CD14-positive monocyte (primary cell): ENCODE measurements at regions not wholly inside any gene's neighbourhood (a gene's known extent, or its start where the extent isn't known, plus 50 kb on each side); places are given as distances from the start of the nearest gene placed in this dataset.

Experiments
- DNase-seq, 3 donors: peaks; one replicate each; pipeline ENCODE4 v3.0.0-alpha.2; 2011 to 2022
- H2AFZ ChIP-seq: 2 replicates; pipeline ENCODE4 v1.6.0; 2012; ENCODE audit warnings: mild to moderate bottlenecking, low read depth, low read length, inconsistent platforms; ENCODE audit not compliant: insufficient read depth, poor library complexity, severe bottlenecking
- H3K27ac ChIP-seq, 2 donors: 1 replicate in 1 of 2; 2 replicates in 1 of 2; pipeline ENCODE4 v1.5.1; 2012 to 2013; ENCODE audit warnings: low read length in 2 of 2, control low read depth in 1 of 2, inconsistent platforms in 1 of 2, low read depth in 1 of 2, mild to moderate bottlenecking in 1 of 2
- H3K27me3 ChIP-seq, 2 donors: one replicate each; pipeline versions ENCODE4 v1.6.0 to v1.6.1; 2011 to 2013; ENCODE audit warnings: low read length in 2 of 2; ENCODE audit not compliant: control insufficient read depth in 2 of 2, insufficient read depth in 2 of 2
- H3K36me3 ChIP-seq, 2 donors: replicated peaks in 1 of 2; 1 replicate in 1 of 2; 2 replicates in 1 of 2; pipeline versions ENCODE4 v1.5.1 to v1.6.1; 2012 to 2013; ENCODE audit warnings: low read length in 2 of 2, control low read depth in 1 of 2, inconsistent platforms in 1 of 2, mild to moderate bottlenecking in 1 of 2; ENCODE audit not compliant: insufficient read depth in 2 of 2, control insufficient read depth in 1 of 2
- H3K4me1 ChIP-seq, 2 donors: 1 replicate in 1 of 2; 2 replicates in 1 of 2; pipeline versions ENCODE4 v1.5.1 to v1.6.1; 2012 to 2013; ENCODE audit warnings: low read length in 2 of 2, control low read depth in 1 of 2, inconsistent platforms in 1 of 2, mild to moderate bottlenecking in 1 of 2, moderate library complexity in 1 of 2; ENCODE audit not compliant: insufficient read depth in 2 of 2, control insufficient read depth in 1 of 2
- H3K4me2 ChIP-seq: replicated peaks from 2 replicates; pipeline ENCODE3; 2012; ENCODE audit warnings: low read length, moderate library complexity, mild to moderate bottlenecking; ENCODE audit not compliant: poor library complexity, severe bottlenecking; ENCODE audit errors: extremely low read depth
- H3K4me3 ChIP-seq, 3 experiments: fragments of 200-600 bp in 1 of 3; sonication (generic) in 1 of 3; replicated peaks in 1 of 3; 1 replicate in 2 of 3; 2 replicates in 1 of 3; pipeline ENCODE4 v1.5.1; 2011 to 2013; ENCODE audit warnings: low read length in 3 of 3, mild to moderate bottlenecking in 3 of 3, control low read depth in 2 of 3, low read depth in 2 of 3, inconsistent platforms in 1 of 3, moderate library complexity in 1 of 3
- H3K79me2 ChIP-seq: 2 replicates; pipeline ENCODE4 v1.6.0; 2012; ENCODE audit warnings: mild to moderate bottlenecking, control low read depth, inconsistent platforms, low read length, moderate library complexity; ENCODE audit not compliant: insufficient read depth
- H3K9ac ChIP-seq: 2 replicates; pipeline ENCODE4 v1.6.0; 2017; ENCODE audit warnings: low read length, mild to moderate bottlenecking; ENCODE audit not compliant: insufficient read depth, poor library complexity, severe bottlenecking
- H3K9me3 ChIP-seq, 2 donors: replicated peaks in 1 of 2; 1 replicate in 1 of 2; 2 replicates in 1 of 2; pipeline versions ENCODE4 v1.5.1 to v1.6.1; 2012 to 2013; ENCODE audit warnings: low read length in 2 of 2, control low read depth in 1 of 2; ENCODE audit not compliant: control insufficient read depth in 1 of 2, insufficient read depth in 1 of 2
- H4K20me1 ChIP-seq: 2 replicates; pipeline ENCODE4 v1.6.0; 2012; ENCODE audit warnings: mild to moderate bottlenecking, low read length, control low read depth, moderate library complexity; ENCODE audit not compliant: insufficient read depth
- H3K27ac Mint-ChIP-seq, 7 donors: one replicate each; pipeline ENCODE4 v1.8.0; 2020; ENCODE audit warnings: mild to moderate bottlenecking in 7 of 7, mixed read lengths in 7 of 7, moderate library complexity in 6 of 7, inconsistent platforms in 2 of 7
- H3K27me3 Mint-ChIP-seq, 3 donors: one replicate each; pipeline ENCODE4 v1.8.0; 2021 to 2022; ENCODE audit warnings: low read depth in 3 of 3, mild to moderate bottlenecking in 3 of 3, mixed read lengths in 3 of 3, moderate library complexity in 3 of 3, inconsistent platforms in 1 of 3
- H3K36me3 Mint-ChIP-seq, 2 donors: one replicate each; pipeline ENCODE4 v1.8.0; 2020; ENCODE audit warnings: mixed read lengths in 2 of 2, inconsistent platforms in 1 of 2, mild to moderate bottlenecking in 1 of 2
- H3K4me1 Mint-ChIP-seq: one replicate; pipeline ENCODE4 v1.8.0; 2020; ENCODE audit warnings: mild to moderate bottlenecking, mixed read lengths
- H3K4me3 Mint-ChIP-seq, 2 donors: one replicate each; pipeline ENCODE4 v1.8.0; 2020; ENCODE audit warnings: mild to moderate bottlenecking in 2 of 2, mixed read lengths in 2 of 2, moderate library complexity in 1 of 2
- H3K9me3 Mint-ChIP-seq, 7 donors: one replicate each; pipeline ENCODE4 v1.8.0; 2020 to 2022; ENCODE audit warnings: mixed read lengths in 7 of 7, mild to moderate bottlenecking in 6 of 7, moderate library complexity in 6 of 7, inconsistent platforms in 2 of 7
- CTCF ChIP-seq: fragments of 200-600 bp; IDR thresholded peaks from one replicate; pipeline ENCODE4 v1.8.0; 2022; ENCODE audit warnings: antibody characterized with exemption, mild to moderate bottlenecking
- WGBS: methylation state at CpG from one replicate; pipeline ENCODE4 v1.1.5; 2013; ENCODE audit warnings: missing lambda C conversion rate; ENCODE audit not compliant: insufficient coverage; 5-methylcytosine and 5-hydroxymethylcytosine counted together
- intact Hi-C, 2 donors: fragments of 100-400 bp; cut with micrococcal nuclease; formaldehyde crosslinking; loops; one replicate each; pipeline versions ENCODE4 v1.15.0 to v1.15.1; 2023

- no peak overlapping the region for H3K4me2 ChIP-seq
- Mint-ChIP-seq H3K9me3 (no peaks in the 10 kb centered on the region), H3K27ac (no peak overlapping the region), H3K4me3 (no peak overlapping the region), H3K27me3 (peaks cover 0 to 4% (median 0%) of the 10 kb centered on the region in 3 donors), H3K36me3 (no peaks in the 10 kb centered on the region), H3K4me1 (peaks cover 14% of the 10 kb centered on the region)
- no peaks in the 10 kb centered on the region for H3K36me3 ChIP-seq
- no peak overlapping the region for H3K27ac ChIP-seq
- no peak overlapping the region for H3K4me3 ChIP-seq
- H4K20me1 ChIP-seq, result no peaks in the 10 kb centered on the region
- no peaks in the 10 kb centered on the region for H3K27me3 ChIP-seq
- TF ChIP-seq CTCF, result no peak
- H2AFZ ChIP-seq, result no peak overlapping the region
- DNase-seq, result no peak
- H3K9ac ChIP-seq, result no peak overlapping the region
- intact Hi-C loops, result no loop called here
- no peaks in the 10 kb centered on the region for H3K79me2 ChIP-seq
- H3K9me3 ChIP-seq, result no peaks in the 10 kb centered on the region
- WGBS, result 94% methylated on average over 4 of the region's 9 CpGs
- H3K4me1 ChIP-seq, result no peaks in the 10 kb centered on the region
These were observed 177.5 kb upstream of the ATF7IP start for GRCh38 chr12:14187966-14188365.

GRCh38 chr12:14188744-14189143, 176.7 kb upstream of the ATF7IP start:
- no peak overlapping the region for H3K4me3 ChIP-seq
- peaks cover 0 to 4% (median 0%) of the 10 kb centered on the region in 3 donors for H3K27me3 Mint-ChIP-seq
- no peaks in the 10 kb centered on the region for H3K79me2 ChIP-seq
- no peaks in the 10 kb centered on the region for H3K36me3 Mint-ChIP-seq
- H2AFZ ChIP-seq, result peak overlapping the region; percentile 3
- H3K4me1 Mint-ChIP-seq, result peaks cover 14% of the 10 kb centered on the region
- no peaks in the 10 kb centered on the region for H3K4me1 ChIP-seq
- peak overlapping the region in 1 of 2 donors; percentile 36 for H3K4me3 Mint-ChIP-seq
- H3K4me2 ChIP-seq, result no peak overlapping the region
- no peaks in the 10 kb centered on the region for H3K9me3 Mint-ChIP-seq
- no CpG with 5 or more reads among the region's 2 CpGs for WGBS
- no peak overlapping the region for H3K9ac ChIP-seq
- H3K36me3 ChIP-seq, result no peaks in the 10 kb centered on the region
- H4K20me1 ChIP-seq, result no peaks in the 10 kb centered on the region
- no peak overlapping the region for H3K27ac Mint-ChIP-seq
- no peaks in the 10 kb centered on the region for H3K27me3 ChIP-seq
- H3K27ac ChIP-seq, result no peak overlapping the region
- TF ChIP-seq CTCF, result no peak
- DNase-seq, result no peak
- intact Hi-C loops, result no loop called here
- no peaks in the 10 kb centered on the region for H3K9me3 ChIP-seq
